Smooth muscle cell (in vitro differentiated cells): ENCODE measurements at regions not wholly inside any gene's neighbourhood (a gene's known extent, or its start where the extent isn't known, plus 50 kb on each side); places are given as distances from the start of the nearest gene placed in this dataset.
"Not testable (repeated sequence)": the region's sequence is repeated elsewhere in the genome, so short reads cannot be mapped to it uniquely, and the experiment has no call there.

Experiments
- DNase-seq: peaks from one replicate; lab custom pipeline; 2025; ENCODE audit not compliant: unreplicated experiment; lab: John Stamatoyannopoulos, UW
- H2AFZ ChIP-seq: fragments of 200-600 bp; sonication (generic); 2 replicates; pipeline ENCODE4 v1.6.0; 2016; ENCODE audit warnings: antibody characterized with exemption, low read depth, mild to moderate bottlenecking
- H3F3A ChIP-seq: fragments of 200-600 bp; sonication (generic); 2 replicates; pipeline ENCODE4 v1.6.0; 2017; ENCODE audit warnings: antibody characterized with exemption, low read depth
- H3K27ac ChIP-seq: fragments of 200-600 bp; sonication (generic); 2 replicates; pipeline ENCODE4 v1.5.1; 2016; ENCODE audit warnings: low read depth, mild to moderate bottlenecking
- H3K27me3 ChIP-seq: fragments of 200-600 bp; sonication (generic); 2 replicates; pipeline ENCODE4 v1.6.1; 2016; ENCODE audit warnings: low read depth, mild to moderate bottlenecking
- H3K36me3 ChIP-seq: fragments of 200-600 bp; sonication (generic); 2 replicates; pipeline ENCODE4 v1.5.1; 2016; ENCODE audit warnings: low read depth
- H3K4me1 ChIP-seq: fragments of 200-600 bp; sonication (generic); 2 replicates; pipeline ENCODE4 v1.5.1; 2016; ENCODE audit warnings: low read depth
- H3K4me2 ChIP-seq: fragments of 200-600 bp; sonication (generic); 2 replicates; pipeline ENCODE4 v1.6.0; 2016; ENCODE audit warnings: mild to moderate bottlenecking
- H3K4me3 ChIP-seq: fragments of 200-600 bp; sonication (generic); 2 replicates; pipeline ENCODE4 v1.5.1; 2016; ENCODE audit warnings: mild to moderate bottlenecking
- H3K79me2 ChIP-seq: fragments of 200-600 bp; sonication (generic); 2 replicates; pipeline ENCODE4 v1.6.0; 2016; ENCODE audit warnings: low read depth, mild to moderate bottlenecking
- H3K9ac ChIP-seq: fragments of 200-600 bp; sonication (generic); 2 replicates; pipeline ENCODE4 v1.6.0; 2016; ENCODE audit warnings: low read depth
- H3K9me3 ChIP-seq: fragments of 200-600 bp; sonication (generic); replicated peaks from 2 replicates; pipeline ENCODE4 v1.5.1; 2016; ENCODE audit warnings: low read depth
- H4K20me1 ChIP-seq: fragments of 200-600 bp; sonication (generic); 2 replicates; pipeline ENCODE4 v1.6.0; 2016; ENCODE audit warnings: low read depth
- CTCF ChIP-seq: fragments of 200-600 bp; sonication (generic); IDR thresholded peaks from 2 replicates; pipeline ENCODE4 v1.5.1; 2017; ENCODE audit warnings: borderline replicate concordance, mild to moderate bottlenecking, antibody characterized with exemption; ENCODE audit not compliant: insufficient read depth, poor library complexity, severe bottlenecking
- WGBS: methylation state at CpG from one replicate; pipeline ENCODE4 v1.1.7; 2016; ENCODE audit warnings: low lambda C conversion rate; 5-methylcytosine and 5-hydroxymethylcytosine counted together

GRCh38 chr1:22332795-22333499, 118.7 kb upstream of the ZBTB40 start:
- no peak overlapping the region for H3K9ac ChIP-seq
- no peak overlapping the region for H3K27ac ChIP-seq
- H3K36me3 ChIP-seq = no peaks in the 10 kb centered on the region
- H3K27me3 ChIP-seq = peaks cover 33% of the 10 kb centered on the region
- no peak overlapping the region for H3K4me3 ChIP-seq
- no peaks in the 10 kb centered on the region for H3F3A ChIP-seq
- no peak overlapping the region for H3K4me2 ChIP-seq
- DNase-seq = no peak
- TF ChIP-seq CTCF = no peak
- no peaks in the 10 kb centered on the region for H3K79me2 ChIP-seq
- H4K20me1 ChIP-seq = no peaks in the 10 kb centered on the region
- no peak overlapping the region for H2AFZ ChIP-seq
- WGBS = 81% methylated on average over 6 of the region's 6 CpGs
- no peaks in the 10 kb centered on the region for H3K4me1 ChIP-seq
- H3K9me3 ChIP-seq = no peaks in the 10 kb centered on the region

GRCh38 chr1:22333516-22334121, 118.0 kb upstream of the ZBTB40 start:
- TF ChIP-seq CTCF = no peak
- Histone ChIP-seq H3K36me3 (no peaks in the 10 kb centered on the region), H3K4me3 (no peak overlapping the region), H3K4me2 (no peak overlapping the region), H3K27ac (no peak overlapping the region), H3K9me3 (no peaks in the 10 kb centered on the region), H3K27me3 (peaks cover 40% of the 10 kb centered on the region), H3K4me1 (no peaks in the 10 kb centered on the region), H2AFZ (no peak overlapping the region), H3K9ac (no peak overlapping the region), H3K79me2 (no peaks in the 10 kb centered on the region), H3F3A (no peaks in the 10 kb centered on the region), H4K20me1 (no peaks in the 10 kb centered on the region)
- DNase-seq = no peak
- 95% methylated on average over 2 of the region's 2 CpGs for WGBS

DNA sequence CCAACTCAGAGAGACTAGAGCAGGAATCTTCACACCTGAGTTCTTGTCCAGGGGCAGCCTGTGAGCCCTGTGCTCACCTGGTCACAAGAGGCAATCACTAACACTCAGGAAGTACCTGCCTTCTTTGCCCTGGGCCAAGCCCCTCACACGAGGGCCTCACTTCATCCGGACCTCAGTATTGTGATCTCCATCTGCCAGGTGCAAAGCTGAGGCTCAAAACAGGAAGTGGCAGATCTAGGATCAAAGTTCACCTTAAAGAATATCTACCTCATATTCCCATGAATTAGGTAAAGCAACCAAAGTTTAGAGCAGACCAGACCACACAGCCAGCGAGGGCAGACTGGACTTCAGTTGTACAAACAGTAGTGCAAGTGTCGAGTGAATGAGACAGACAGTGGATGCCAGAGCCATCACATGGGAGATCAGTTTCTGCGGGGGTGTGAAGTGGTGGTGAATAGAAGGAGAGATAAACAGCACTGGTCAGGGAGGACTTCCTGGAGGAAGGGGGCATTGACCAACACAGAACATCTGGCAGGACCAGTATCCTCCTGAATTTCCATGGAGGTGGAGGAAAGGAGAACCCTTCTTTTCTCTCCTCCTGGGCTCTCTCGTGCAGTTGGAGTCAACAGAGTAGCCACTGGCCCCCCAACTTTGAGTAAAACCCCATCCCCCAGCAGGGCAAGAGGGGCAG, 116.6 kb upstream of the ZBTB40 start:
- Histone ChIP-seq H3K36me3 (no peaks in the 10 kb centered on the region), H3K9me3 (no peaks in the 10 kb centered on the region), H3K27me3 (peaks cover 54% of the 10 kb centered on the region), H2AFZ (no peak overlapping the region), H3K27ac (no peak overlapping the region), H4K20me1 (no peaks in the 10 kb centered on the region), H3K4me1 (no peaks in the 10 kb centered on the region), H3F3A (no peaks in the 10 kb centered on the region), H3K9ac (no peak overlapping the region), H3K4me3 (no peak overlapping the region), H3K4me2 (no peak overlapping the region), H3K79me2 (no peaks in the 10 kb centered on the region)
- TF ChIP-seq CTCF = no peak
- WGBS = 85% methylated on average over 6 of the region's 6 CpGs
- DNase-seq = no peak

GRCh38 chr1:22336274-22336673, 115.4 kb upstream of the ZBTB40 start:
- H4K20me1 ChIP-seq, H3K27ac ChIP-seq, H3K79me2 ChIP-seq, H3K9ac ChIP-seq, H3K4me3 ChIP-seq, H2AFZ ChIP-seq, H3K9me3 ChIP-seq, H3K4me2 ChIP-seq, DNase-seq, H3F3A ChIP-seq, H3K4me1 ChIP-seq, H3K36me3 ChIP-seq: not testable (repeated sequence)
- WGBS = no CpG with 5 or more reads among the region's 2 CpGs
- H3K27me3 ChIP-seq = peaks cover 67% of the 10 kb centered on the region

- not testable (repeated sequence) for H3K9ac ChIP-seq, H3K27ac ChIP-seq, H3K4me2 ChIP-seq, H2AFZ ChIP-seq, DNase-seq, H3K36me3 ChIP-seq, H3F3A ChIP-seq, H3K79me2 ChIP-seq, H3K4me3 ChIP-seq, H3K9me3 ChIP-seq, H4K20me1 ChIP-seq, H3K4me1 ChIP-seq
- WGBS = 73% methylated on average over 2 of the region's 2 CpGs
- H3K27me3 ChIP-seq = peaks cover 73% of the 10 kb centered on the region
These were observed 114.7 kb upstream of the ZBTB40 start for GRCh38 chr1:22336696-22337545.
